ENCODE measurements at regions not wholly inside any gene's neighbourhood (a gene's known extent, or its start where the extent isn't known, plus 50 kb on each side); places are given as distances from the start of the nearest gene placed in this dataset.

- no peaks in the 10 kb centered on the region for H3K36me3 ChIP-seq (ENCODE audit: insufficient read depth, low read length)
- H3K4me2 ChIP-seq (ENCODE audit: low read depth, low read length, poor library complexity, severe bottlenecking) = no peak overlapping the region
- no peaks in the 10 kb centered on the region for H3K4me1 ChIP-seq (ENCODE audit: low read length)
- H3K79me2 ChIP-seq (ENCODE audit: low read length) = no peaks in the 10 kb centered on the region
- no peak for DNase-seq
- 0 out of 2 replicates have a peak, but pooled peaks cover 3% of the 10 kb centered on the region for H3K27me3 ChIP-seq (ENCODE audit: low read length)
- H4K20me1 ChIP-seq (ENCODE audit: insufficient read depth, low read depth, low read length) = no peaks in the 10 kb centered on the region
- H3K9me3 ChIP-seq (ENCODE audit: low read length) = no peaks in the 10 kb centered on the region
- no peak overlapping the region for H3K9ac ChIP-seq (ENCODE audit: low read length)
- no peak overlapping the region for H3K4me3 ChIP-seq (ENCODE audit: low read length)
- H3K27ac ChIP-seq (ENCODE audit: low read length) = no peak overlapping the region
- H3K9me2 ChIP-seq (replicated peaks; ENCODE audit: insufficient read depth, low read length) = no peaks in the 10 kb centered on the region
- H2AFZ ChIP-seq (ENCODE audit: low read length) = no peak overlapping the region
Observed at GRCh38 chr16:76183647-76184046, 93.6 kb upstream of the CNTNAP4 start.

- H3K9ac ChIP-seq (ENCODE audit: low read length) = no peak overlapping the region
- H2AFZ ChIP-seq (ENCODE audit: low read length) = no peak overlapping the region
- H3K4me2 ChIP-seq (ENCODE audit: low read depth, low read length, poor library complexity, severe bottlenecking) = no peak overlapping the region
- no peaks in the 10 kb centered on the region for H4K20me1 ChIP-seq (ENCODE audit: insufficient read depth, low read depth, low read length)
- H3K36me3 ChIP-seq (ENCODE audit: insufficient read depth, low read length) = no peaks in the 10 kb centered on the region
- H3K4me3 ChIP-seq (ENCODE audit: low read length) = no peak overlapping the region
- H3K27ac ChIP-seq (ENCODE audit: low read length) = no peak overlapping the region
- DNase-seq = no peak
- no peaks in the 10 kb centered on the region for H3K9me2 ChIP-seq (replicated peaks; ENCODE audit: insufficient read depth, low read length)
- H3K79me2 ChIP-seq (ENCODE audit: low read length) = no peaks in the 10 kb centered on the region
- H3K4me1 ChIP-seq (ENCODE audit: low read length) = no peaks in the 10 kb centered on the region
- H3K27me3 ChIP-seq (ENCODE audit: low read length) = no peaks in the 10 kb centered on the region
- no peaks in the 10 kb centered on the region for H3K9me3 ChIP-seq (ENCODE audit: low read length)
Observed at GRCh38 chr16:76190057-76190456, 87.1 kb upstream of the CNTNAP4 start.

- H3K27ac ChIP-seq (ENCODE audit: low read length) = no peak overlapping the region
- no peaks in the 10 kb centered on the region for H3K79me2 ChIP-seq (ENCODE audit: low read length)
- no peak overlapping the region for H3K9ac ChIP-seq (ENCODE audit: low read length)
- H2AFZ ChIP-seq (ENCODE audit: low read length) = no peak overlapping the region
- no peaks in the 10 kb centered on the region for H3K27me3 ChIP-seq (ENCODE audit: low read length)
- H3K4me2 ChIP-seq (ENCODE audit: low read depth, low read length, poor library complexity, severe bottlenecking) = no peak overlapping the region
- H3K9me2 ChIP-seq (replicated peaks; ENCODE audit: insufficient read depth, low read length) = no peaks in the 10 kb centered on the region
- no peaks in the 10 kb centered on the region for H3K9me3 ChIP-seq (ENCODE audit: low read length)
- H3K36me3 ChIP-seq (ENCODE audit: insufficient read depth, low read length) = no peaks in the 10 kb centered on the region
- no peaks in the 10 kb centered on the region for H4K20me1 ChIP-seq (ENCODE audit: insufficient read depth, low read depth, low read length)
- no peak for DNase-seq
- no peaks in the 10 kb centered on the region for H3K4me1 ChIP-seq (ENCODE audit: low read length)
- no peak overlapping the region for H3K4me3 ChIP-seq (ENCODE audit: low read length)
Observed at GRCh38 chr16:76190480-76190879, 86.7 kb upstream of the CNTNAP4 start.

- H3K4me3 ChIP-seq (ENCODE audit: low read length) = no peak overlapping the region
- no peak overlapping the region for H3K27ac ChIP-seq (ENCODE audit: low read length)
- no peaks in the 10 kb centered on the region for H4K20me1 ChIP-seq (ENCODE audit: insufficient read depth, low read depth, low read length)
- H3K9ac ChIP-seq (ENCODE audit: low read length) = no peak overlapping the region
- no peaks in the 10 kb centered on the region for H3K36me3 ChIP-seq (ENCODE audit: insufficient read depth, low read length)
- no peak overlapping the region for H3K4me2 ChIP-seq (ENCODE audit: low read depth, low read length, poor library complexity, severe bottlenecking)
- DNase-seq = no peak
- no peaks in the 10 kb centered on the region for H3K4me1 ChIP-seq (ENCODE audit: low read length)
- no peaks in the 10 kb centered on the region for H3K27me3 ChIP-seq (ENCODE audit: low read length)
- no peaks in the 10 kb centered on the region for H3K79me2 ChIP-seq (ENCODE audit: low read length)
- H3K9me2 ChIP-seq (replicated peaks; ENCODE audit: insufficient read depth, low read length) = no peaks in the 10 kb centered on the region
- no peak overlapping the region for H2AFZ ChIP-seq (ENCODE audit: low read length)
- H3K9me3 ChIP-seq (ENCODE audit: low read length) = no peaks in the 10 kb centered on the region
Observed at GRCh38 chr16:76193906-76194615, 83.1 kb upstream of the CNTNAP4 start.

- H3K4me2 ChIP-seq (ENCODE audit: low read depth, low read length, poor library complexity, severe bottlenecking) = no peak overlapping the region
- no peak for DNase-seq
- H3K4me3 ChIP-seq (ENCODE audit: low read length) = no peak overlapping the region
- no peaks in the 10 kb centered on the region for H3K79me2 ChIP-seq (ENCODE audit: low read length)
- no peaks in the 10 kb centered on the region for H3K9me2 ChIP-seq (replicated peaks; ENCODE audit: insufficient read depth, low read length)
- no peaks in the 10 kb centered on the region for H3K9me3 ChIP-seq (ENCODE audit: low read length)
- H3K27ac ChIP-seq (ENCODE audit: low read length) = no peak overlapping the region
- H3K36me3 ChIP-seq (ENCODE audit: insufficient read depth, low read length) = no peaks in the 10 kb centered on the region
- H2AFZ ChIP-seq (ENCODE audit: low read length) = no peak overlapping the region
- no peaks in the 10 kb centered on the region for H4K20me1 ChIP-seq (ENCODE audit: insufficient read depth, low read depth, low read length)
- H3K27me3 ChIP-seq (ENCODE audit: low read length) = no peaks in the 10 kb centered on the region
- H3K9ac ChIP-seq (ENCODE audit: low read length) = no peak overlapping the region
- H3K4me1 ChIP-seq (ENCODE audit: low read length) = no peaks in the 10 kb centered on the region
Observed at GRCh38 chr16:76194616-76195015, 82.6 kb upstream of the CNTNAP4 start.

- Histone ChIP-seq H3K27ac (ENCODE audit: low read length) (no peak overlapping the region), H3K9ac (ENCODE audit: low read length) (no peak overlapping the region), H3K27me3 (ENCODE audit: low read length) (no peaks in the 10 kb centered on the region), H3K36me3 (ENCODE audit: insufficient read depth, low read length) (no peaks in the 10 kb centered on the region), H3K4me3 (ENCODE audit: low read length) (no peak overlapping the region), H3K9me3 (ENCODE audit: low read length) (no peaks in the 10 kb centered on the region), H3K4me1 (ENCODE audit: low read length) (no peaks in the 10 kb centered on the region), H2AFZ (ENCODE audit: low read length) (no peak overlapping the region), H3K9me2 (replicated peaks; ENCODE audit: insufficient read depth, low read length) (no peaks in the 10 kb centered on the region), H3K4me2 (ENCODE audit: low read depth, low read length, poor library complexity, severe bottlenecking) (no peak overlapping the region), H3K79me2 (ENCODE audit: low read length) (no peaks in the 10 kb centered on the region), H4K20me1 (ENCODE audit: insufficient read depth, low read depth, low read length) (no peaks in the 10 kb centered on the region)
- no peak for DNase-seq
Observed at GRCh38 chr16:76195056-76195455, 82.1 kb upstream of the CNTNAP4 start.

GRCh38 chr16:76195648-76196047 is 81.6 kb upstream of the CNTNAP4 start:
- H3K27me3 ChIP-seq (ENCODE audit: low read length) = no peaks in the 10 kb centered on the region
- H3K4me2 ChIP-seq (ENCODE audit: low read depth, low read length, poor library complexity, severe bottlenecking) = no peak overlapping the region
- no peak overlapping the region for H2AFZ ChIP-seq (ENCODE audit: low read length)
- no peak overlapping the region for H3K4me3 ChIP-seq (ENCODE audit: low read length)
- H3K27ac ChIP-seq (ENCODE audit: low read length) = no peak overlapping the region
- DNase-seq = no peak
- no peaks in the 10 kb centered on the region for H3K9me3 ChIP-seq (ENCODE audit: low read length)
- no peaks in the 10 kb centered on the region for H3K9me2 ChIP-seq (replicated peaks; ENCODE audit: insufficient read depth, low read length)
- H3K79me2 ChIP-seq (ENCODE audit: low read length) = no peaks in the 10 kb centered on the region
- no peaks in the 10 kb centered on the region for H3K36me3 ChIP-seq (ENCODE audit: insufficient read depth, low read length)
- no peaks in the 10 kb centered on the region for H4K20me1 ChIP-seq (ENCODE audit: insufficient read depth, low read depth, low read length)
- H3K4me1 ChIP-seq (ENCODE audit: low read length) = no peaks in the 10 kb centered on the region
- no peak overlapping the region for H3K9ac ChIP-seq (ENCODE audit: low read length)

- Histone ChIP-seq H3K9me2 (replicated peaks; ENCODE audit: insufficient read depth, low read length) (no peaks in the 10 kb centered on the region), H3K36me3 (ENCODE audit: insufficient read depth, low read length) (no peaks in the 10 kb centered on the region), H3K4me2 (ENCODE audit: low read depth, low read length, poor library complexity, severe bottlenecking) (no peak overlapping the region), H4K20me1 (ENCODE audit: insufficient read depth, low read depth, low read length) (no peaks in the 10 kb centered on the region), H3K4me3 (ENCODE audit: low read length) (no peak overlapping the region), H3K4me1 (ENCODE audit: low read length) (no peaks in the 10 kb centered on the region), H3K27ac (ENCODE audit: low read length) (no peak overlapping the region), H3K79me2 (ENCODE audit: low read length) (no peaks in the 10 kb centered on the region), H3K9me3 (ENCODE audit: low read length) (no peaks in the 10 kb centered on the region), H3K27me3 (ENCODE audit: low read length) (no peaks in the 10 kb centered on the region), H2AFZ (ENCODE audit: low read length) (no peak overlapping the region), H3K9ac (ENCODE audit: low read length) (no peak overlapping the region)
- DNase-seq = no peak
Observed at GRCh38 chr16:76197900-76198299, 79.3 kb upstream of the CNTNAP4 start.
